H1 (cell line): ENCODE measurements at regions not wholly inside any gene's neighbourhood (a gene's known extent, or its start where the extent isn't known, plus 50 kb on each side); places are given as distances from the start of the nearest gene placed in this dataset.
"Not testable (repeated sequence)": the region's sequence is repeated elsewhere in the genome, so short reads cannot be mapped to it uniquely, and the experiment has no call there.

Source experiments
- HDAC2 ChIP-seq, 2 experiments: fragments of 300-600 bp in 1 of 2; sonication (generic) in 1 of 2; IDR thresholded peaks; 2 replicates each; pipeline ENCODE4 v1.6.1; 2011 to 2012; ENCODE audit warnings: low read depth in 2 of 2, low read length in 2 of 2, mild to moderate bottlenecking in 2 of 2, moderate library complexity in 2 of 2, borderline replicate concordance in 1 of 2, inconsistent platforms in 1 of 2
- POLR2AphosphoS5 ChIP-seq: IDR thresholded peaks from 2 replicates; pipeline ENCODE4 v1.6.1; 2011; ENCODE audit warnings: low read depth, low read length
- RAD21 ChIP-seq, 2 experiments: IDR thresholded peaks in 1 of 2; conservative IDR thresholded peaks in 1 of 2; 2 replicates each; pipeline ENCODE4 v1.6.1; 2011; ENCODE audit warnings: low read depth in 2 of 2, low read length in 2 of 2, improper control_type of control experiment in 1 of 2, inconsistent platforms in 1 of 2, mild to moderate bottlenecking in 1 of 2, moderate library complexity in 1 of 2
- RFX5 ChIP-seq: IDR thresholded peaks from 2 replicates; pipeline ENCODE4 v1.6.1; 2011; ENCODE audit warnings: low read depth, low read length, improper control_type of control experiment, borderline replicate concordance
- TBP ChIP-seq: IDR thresholded peaks from 2 replicates; pipeline ENCODE4 v1.6.1; 2011; ENCODE audit warnings: low read depth, low read length, improper control_type of control experiment
- YY1 ChIP-seq: IDR thresholded peaks from 2 replicates; pipeline ENCODE4 v1.6.1; 2011; ENCODE audit warnings: low read depth, mild to moderate bottlenecking, low read length
- TF ChIP-seq, protein P1 (sequence below), 3 experiments: IDR thresholded peaks; 1 replicate in 2 of 3; 2 replicates in 1 of 3; pipeline versions ENCODE4 v1.5.1 to v1.6.1; 2011; ENCODE audit warnings: low read length in 3 of 3, mild to moderate bottlenecking in 3 of 3, inconsistent platforms in 2 of 3, low read depth in 1 of 3, moderate library complexity in 1 of 3; ENCODE audit not compliant: insufficient read depth in 1 of 3; ENCODE audit errors: control extremely low read depth in 1 of 3

DNA sequence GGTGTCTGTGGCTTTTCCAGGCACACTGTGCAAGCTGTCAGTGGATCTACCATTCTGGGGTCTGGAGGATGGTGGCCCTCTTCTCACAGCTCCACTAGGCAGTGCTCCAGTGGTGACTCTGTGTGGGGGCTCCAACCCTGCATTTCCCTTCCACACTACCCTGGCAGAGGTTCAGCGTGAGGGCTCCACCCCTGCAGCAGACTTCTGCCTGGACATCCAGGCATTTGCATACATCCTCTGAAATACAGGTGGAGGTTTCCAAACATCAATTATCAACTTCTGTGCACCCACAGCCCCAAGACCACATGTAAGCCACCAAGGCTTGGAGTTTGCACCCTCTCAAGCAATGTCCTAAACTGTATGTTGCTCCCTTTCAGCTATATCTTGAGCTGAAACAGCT lies 423.2 kb downstream of the IPO8 start:
- TF ChIP-seq, protein P1, sequence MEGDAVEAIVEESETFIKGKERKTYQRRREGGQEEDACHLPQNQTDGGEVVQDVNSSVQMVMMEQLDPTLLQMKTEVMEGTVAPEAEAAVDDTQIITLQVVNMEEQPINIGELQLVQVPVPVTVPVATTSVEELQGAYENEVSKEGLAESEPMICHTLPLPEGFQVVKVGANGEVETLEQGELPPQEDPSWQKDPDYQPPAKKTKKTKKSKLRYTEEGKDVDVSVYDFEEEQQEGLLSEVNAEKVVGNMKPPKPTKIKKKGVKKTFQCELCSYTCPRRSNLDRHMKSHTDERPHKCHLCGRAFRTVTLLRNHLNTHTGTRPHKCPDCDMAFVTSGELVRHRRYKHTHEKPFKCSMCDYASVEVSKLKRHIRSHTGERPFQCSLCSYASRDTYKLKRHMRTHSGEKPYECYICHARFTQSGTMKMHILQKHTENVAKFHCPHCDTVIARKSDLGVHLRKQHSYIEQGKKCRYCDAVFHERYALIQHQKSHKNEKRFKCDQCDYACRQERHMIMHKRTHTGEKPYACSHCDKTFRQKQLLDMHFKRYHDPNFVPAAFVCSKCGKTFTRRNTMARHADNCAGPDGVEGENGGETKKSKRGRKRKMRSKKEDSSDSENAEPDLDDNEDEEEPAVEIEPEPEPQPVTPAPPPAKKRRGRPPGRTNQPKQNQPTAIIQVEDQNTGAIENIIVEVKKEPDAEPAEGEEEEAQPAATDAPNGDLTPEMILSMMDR (IDR thresholded peaks at IDR 0.05; ENCODE audit: control extremely low read depth in 1 of 3, insufficient read depth in 1 of 3, low read depth in 1 of 3, low read length in 3 of 3) = not testable (repeated sequence)
- TF ChIP-seq YY1; TBP; RAD21 (IDR thresholded peaks at IDR 0.05 in 1 of 2, conservative IDR thresholded peaks at IDR 0.05 in 1 of 2; ENCODE audit: low read depth in 2 of 2, low read length in 2 of 2); POLR2AphosphoS5; HDAC2 (IDR thresholded peaks at IDR 0.05; ENCODE audit: borderline replicate concordance in 1 of 2, low read depth in 2 of 2, low read length in 2 of 2); RFX5: not testable (repeated sequence)
